GM19395 (cell line): ENCODE measurements at regions not wholly inside any gene's neighbourhood (a gene's known extent, or its start where the extent isn't known, plus 50 kb on each side); places are given as distances from the start of the nearest gene placed in this dataset.

Source experiments
- ATAC-seq: cut with Tn5 transposase; IDR thresholded peaks from one replicate; pipeline ENCODE4 v1.9.1; 2021; ENCODE audit warnings: mild to moderate bottlenecking, moderate library complexity; ENCODE audit not compliant: unreplicated experiment

DNA sequence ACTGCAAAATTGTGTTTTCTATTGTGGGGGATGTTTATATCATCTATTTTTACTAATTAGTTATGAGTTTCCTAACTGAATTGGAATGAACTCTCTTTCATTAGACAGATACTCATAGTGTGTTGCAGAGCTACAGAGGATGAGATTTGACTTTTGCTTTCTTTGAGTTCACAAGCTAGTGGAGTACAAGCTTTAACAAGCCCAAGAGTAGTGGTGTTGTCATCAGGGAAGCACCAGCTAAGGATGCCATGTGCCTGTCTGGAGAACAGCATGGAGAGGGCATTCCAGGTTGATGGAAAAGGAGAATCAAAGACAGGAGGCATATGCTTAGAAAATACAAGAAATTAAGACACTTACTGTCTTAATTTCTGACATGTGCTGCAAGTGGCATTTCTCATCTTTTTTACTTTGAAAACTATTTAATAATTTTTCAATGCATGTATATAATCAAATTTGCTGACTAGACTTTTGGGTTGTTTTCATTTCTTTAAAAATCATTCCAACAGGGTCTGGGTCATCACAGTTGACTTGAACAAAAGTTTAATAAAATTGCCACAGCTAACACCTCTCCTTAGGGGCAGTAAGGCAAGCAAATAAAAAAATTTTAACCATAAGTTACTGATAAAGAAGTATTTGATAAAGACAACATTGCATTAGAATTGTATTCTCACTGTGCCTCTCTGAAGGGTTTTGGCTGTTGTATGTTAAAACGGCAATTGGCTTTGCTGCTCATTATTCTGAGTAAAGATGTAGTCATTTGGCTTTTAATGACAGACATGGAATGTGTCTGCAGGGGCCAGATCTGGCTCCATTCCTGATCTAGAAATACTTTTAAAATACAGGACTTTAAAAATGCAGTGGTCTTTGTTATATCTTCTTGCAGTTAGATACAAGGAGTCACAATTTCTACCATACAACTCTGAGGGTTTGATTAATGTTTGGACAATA is 323.7 kb upstream of the CDH11 start:
- no peak for ATAC-seq

DNA sequence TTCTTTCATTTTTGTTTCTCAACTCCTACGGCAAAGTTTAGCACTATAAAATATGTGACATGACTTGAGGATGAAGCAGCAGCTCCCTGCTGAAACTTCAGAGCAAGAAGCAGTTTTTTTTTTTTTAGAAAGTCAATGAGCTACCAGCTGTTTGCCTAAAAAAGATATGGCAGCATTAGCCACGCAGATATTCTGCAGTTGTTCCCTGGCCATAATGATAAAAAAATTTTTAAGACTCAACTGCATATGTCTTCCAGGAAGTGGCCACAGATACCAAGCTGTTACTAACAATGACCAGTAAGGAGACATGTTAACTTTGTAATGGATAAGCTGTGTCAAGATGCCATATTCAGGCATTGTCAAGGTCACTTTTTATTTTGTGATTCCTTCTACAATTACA is 319.6 kb upstream of the CDH11 start:
- ATAC-seq: no peak

DNA sequence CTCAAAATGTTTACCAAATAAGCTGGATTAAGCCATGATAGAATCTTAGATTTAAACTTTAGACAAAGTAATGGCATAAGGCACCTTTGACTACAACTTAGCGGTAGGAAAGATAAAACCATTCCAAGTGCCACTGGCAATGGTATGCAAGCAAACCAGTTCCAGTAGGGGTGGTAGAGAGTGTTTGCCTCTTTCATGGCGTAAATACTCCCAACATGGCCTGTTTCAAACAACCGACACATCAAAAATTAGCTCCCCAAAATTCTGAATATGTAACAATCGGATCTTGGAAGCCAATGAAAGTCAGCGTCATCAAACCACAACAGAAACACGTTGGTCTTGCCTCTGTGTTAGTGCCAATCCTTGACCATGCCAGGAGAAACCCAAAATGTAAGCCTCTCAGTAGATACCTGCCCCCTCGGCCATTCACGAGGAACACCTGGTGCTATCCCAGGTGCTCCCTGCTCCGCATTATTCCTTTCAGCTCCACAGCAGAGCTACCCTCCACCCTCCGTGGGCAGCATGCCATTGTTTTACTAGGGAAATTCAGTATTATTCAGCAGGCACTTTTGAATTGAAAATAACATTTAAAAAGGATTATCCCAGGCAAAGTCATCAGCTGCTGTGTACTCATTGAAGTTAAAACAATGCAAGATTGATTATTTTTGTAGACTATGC is 307.8 kb upstream of the CDH11 start:
- no peak for ATAC-seq

DNA sequence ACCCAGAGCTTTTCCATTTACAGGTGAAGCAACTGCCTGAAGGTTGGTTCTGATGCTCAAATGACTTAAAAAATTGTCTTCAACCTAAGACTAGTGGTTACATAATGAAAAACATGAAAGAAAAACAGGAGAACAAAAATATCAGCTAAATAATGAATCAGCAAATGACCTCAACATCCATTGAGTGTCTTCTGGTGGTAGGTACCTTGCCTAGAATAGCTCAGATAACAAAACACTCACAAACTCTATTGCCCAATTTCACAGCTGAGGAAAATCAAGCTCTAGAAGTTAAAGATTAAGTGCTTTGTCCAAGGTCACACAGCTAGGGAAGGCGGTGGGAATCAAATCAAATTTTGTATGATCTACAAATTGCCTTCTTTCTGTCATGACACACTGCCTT is 304.6 kb upstream of the CDH11 start:
- ATAC-seq: no peak

DNA sequence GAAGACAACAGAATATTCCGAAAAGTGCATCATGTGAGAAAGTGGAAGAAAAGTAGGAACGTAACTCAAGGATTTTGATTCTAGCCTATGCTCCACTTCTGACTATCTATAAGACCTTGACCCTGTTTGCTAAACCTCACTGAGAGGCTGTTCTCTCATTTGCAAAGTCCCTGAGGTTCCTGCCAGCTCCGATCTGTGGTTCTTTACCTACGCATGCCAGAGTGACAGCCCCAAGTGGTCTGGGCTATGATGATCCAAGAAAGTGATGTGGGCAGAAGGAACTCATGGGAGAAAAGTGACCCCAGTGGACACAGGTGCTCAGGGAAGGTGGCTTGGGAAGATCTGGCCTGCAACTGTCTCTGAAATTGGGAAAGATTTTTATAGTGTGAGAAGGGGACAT is 301.1 kb upstream of the CDH11 start:
- ATAC-seq: no peak

DNA sequence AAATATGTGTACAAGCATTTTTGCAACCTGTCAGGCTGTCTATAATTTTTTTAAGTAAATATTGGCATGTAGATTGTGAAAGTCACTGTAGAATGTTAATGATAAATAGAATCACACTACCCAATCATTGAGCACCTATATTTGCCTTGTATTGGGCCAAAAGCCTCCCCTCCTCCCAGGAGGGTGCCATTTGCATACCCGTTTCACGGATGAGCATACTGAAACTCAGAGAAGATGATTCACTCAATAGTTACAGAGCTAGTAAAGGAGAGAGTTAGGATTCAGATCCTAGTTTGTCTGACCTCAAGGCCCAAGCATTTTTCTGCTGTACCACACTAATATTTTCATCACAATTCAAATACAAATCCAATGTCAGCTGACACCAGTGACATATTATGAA is 299.7 kb upstream of the CDH11 start:
- ATAC-seq: no peak

DNA sequence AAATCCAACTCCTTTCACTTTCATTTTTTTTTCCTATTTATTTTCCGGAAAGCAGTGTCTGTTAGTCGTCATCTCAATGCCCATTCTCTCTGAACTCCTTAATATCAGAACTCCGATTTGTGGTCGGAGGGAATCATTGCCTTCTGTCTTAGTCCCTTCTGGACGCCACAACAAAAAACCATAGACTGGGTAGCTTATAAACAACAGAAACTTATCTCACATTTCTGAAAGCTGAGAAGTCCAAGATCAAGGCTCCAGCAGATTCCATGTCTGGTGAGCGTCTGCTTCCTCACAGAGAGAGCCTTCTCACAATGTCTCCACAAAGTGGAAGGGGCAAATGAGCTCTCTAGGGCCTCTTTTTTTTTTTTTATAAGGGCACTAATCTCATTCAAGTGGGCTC is 296.6 kb upstream of the CDH11 start:
- no peak for ATAC-seq

DNA sequence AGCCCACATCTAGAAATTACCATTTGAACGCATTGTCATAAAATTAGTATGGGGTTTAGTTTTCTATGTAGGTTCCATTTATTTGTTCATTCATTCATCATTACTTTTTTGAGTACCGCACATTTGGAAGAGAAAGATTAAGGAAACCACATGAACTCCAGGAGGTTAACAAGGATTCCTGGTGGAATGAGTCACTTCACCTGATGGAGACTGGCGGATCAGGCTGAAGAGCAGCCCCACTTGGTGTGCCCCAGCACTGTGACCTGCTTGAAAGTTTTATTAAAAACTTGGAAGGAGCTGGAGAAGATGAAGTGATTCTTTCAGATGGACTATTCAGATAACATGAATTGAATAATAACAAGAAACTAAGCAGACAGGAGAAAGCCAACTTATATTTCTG is 293.6 kb upstream of the CDH11 start:
- ATAC-seq: no peak

DNA sequence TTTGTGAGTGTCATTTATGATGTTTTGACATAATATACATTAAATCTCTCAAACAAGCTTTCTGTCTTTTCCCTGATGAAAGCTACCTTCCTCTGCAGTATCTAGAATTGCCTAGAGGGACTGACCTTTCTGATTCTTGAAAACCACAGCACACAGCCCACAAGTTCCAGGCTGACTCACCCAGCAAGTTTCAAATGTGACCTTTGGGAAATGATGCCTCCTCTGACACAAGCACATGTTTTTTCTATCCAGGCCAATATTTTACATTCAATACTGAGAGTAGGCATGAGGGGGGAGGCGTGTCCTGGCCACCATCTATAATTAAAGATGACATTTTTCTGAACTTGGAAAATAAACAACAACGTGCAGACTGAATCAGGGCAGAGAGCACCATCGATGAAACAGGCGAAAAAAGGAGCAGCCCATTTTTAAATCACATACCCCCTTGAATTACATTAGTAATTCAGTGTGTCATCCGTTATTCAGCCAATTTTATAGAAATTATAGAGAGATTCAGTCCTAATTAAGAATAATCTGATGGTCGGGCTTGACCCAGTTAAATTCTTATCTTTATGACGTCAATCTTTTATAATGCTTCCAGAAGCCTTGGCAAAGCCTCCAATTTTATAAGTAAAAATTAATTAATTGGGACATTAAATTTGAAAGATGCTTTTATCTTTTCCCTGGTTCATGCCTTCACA is 292.6 kb upstream of the CDH11 start:
- no peak for ATAC-seq

DNA sequence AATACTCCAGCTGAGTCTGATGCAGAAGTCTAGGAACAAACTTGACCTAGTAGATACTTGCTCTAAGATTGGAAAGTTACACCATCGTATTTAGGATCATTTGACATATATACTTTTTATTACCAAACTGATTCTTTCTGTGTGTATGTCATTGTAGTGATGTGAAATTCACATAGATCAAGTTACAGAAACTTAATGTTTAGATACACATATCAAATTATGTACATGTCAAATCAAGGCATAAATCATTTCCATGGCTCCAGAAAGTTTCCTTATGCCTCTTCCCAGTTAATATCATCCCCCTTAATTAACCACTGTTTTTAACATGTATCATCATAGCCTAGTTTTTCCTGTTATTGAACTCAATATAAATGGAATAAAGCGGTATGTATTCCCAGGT is 292.0 kb upstream of the CDH11 start:
- ATAC-seq: no peak

DNA sequence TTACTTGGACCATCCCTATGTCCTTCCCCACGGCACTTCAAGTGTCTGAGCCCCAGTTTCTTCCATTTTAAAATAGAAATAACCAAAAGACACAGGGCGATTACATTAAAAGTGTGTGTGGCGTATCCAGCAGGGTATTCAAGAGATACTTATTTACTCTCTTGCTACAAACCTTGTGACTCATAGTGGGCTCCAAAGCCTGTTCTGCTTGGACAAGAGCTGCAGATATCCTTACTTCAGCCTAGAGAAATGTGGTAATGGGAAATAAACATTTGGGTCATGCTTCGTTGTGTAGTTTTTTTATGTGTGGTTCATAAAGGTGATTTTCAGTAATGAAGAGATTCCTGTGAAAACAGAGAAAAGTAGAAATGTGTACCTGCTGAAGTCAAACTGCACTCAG is 288.9 kb upstream of the CDH11 start:
- no peak for ATAC-seq

DNA sequence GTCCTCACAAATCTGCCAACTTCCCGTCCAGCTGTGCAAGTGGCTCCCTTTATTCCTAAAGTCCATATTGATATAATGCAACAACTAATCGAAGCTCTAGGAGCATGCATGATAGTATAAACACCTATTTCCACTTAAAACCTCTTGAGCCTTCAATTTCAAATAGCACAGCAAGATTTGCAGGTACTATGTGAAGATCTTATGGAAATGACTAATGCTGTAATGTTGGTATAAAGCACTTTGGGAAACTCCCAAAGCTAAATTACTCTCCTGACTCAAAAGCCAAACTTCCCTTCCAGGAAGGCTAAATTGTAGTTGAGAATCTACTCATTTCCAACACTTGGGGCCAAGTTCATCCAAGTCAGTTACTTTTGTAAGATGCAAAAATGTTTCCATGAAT is 287.6 kb upstream of the CDH11 start:
- no peak for ATAC-seq

DNA sequence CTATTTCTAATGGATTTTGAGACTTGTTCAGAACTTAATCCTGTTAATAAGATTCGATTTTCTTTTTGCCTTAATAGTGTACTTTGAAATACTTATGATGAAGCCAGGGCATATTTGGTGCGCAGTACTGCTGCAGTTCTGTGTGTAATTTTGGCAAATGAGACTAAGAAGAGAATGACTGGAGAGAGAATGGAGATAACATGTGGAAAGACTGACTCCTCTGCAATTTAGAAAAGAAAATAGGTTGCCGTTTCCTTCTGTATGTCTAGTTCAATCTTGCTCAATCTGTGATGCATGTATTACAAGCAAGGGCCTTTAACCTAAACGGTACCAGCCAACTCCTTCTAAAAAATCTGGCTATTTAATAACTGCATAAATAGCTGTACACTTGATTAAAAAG is 285.1 kb upstream of the CDH11 start:
- no peak for ATAC-seq

DNA sequence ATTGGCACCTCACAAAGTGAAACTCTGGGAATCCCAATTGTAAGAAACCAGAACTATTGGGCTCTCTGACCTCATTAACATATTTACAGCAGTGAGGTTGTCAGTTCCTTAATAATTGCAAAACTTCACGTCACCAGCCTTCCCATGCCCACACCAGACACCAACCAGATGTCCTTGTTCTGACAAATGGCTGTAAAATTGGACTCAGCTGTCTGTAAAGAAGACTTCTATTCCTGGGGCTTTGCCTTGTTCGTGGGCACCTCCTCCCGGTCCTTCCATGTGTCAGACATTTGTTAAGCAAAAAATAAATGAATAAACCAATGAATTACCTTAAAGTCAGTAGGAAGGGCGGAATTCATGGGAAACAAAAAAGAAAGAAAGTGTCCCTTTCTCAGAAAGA is 284.3 kb upstream of the CDH11 start:
- ATAC-seq: no peak

DNA sequence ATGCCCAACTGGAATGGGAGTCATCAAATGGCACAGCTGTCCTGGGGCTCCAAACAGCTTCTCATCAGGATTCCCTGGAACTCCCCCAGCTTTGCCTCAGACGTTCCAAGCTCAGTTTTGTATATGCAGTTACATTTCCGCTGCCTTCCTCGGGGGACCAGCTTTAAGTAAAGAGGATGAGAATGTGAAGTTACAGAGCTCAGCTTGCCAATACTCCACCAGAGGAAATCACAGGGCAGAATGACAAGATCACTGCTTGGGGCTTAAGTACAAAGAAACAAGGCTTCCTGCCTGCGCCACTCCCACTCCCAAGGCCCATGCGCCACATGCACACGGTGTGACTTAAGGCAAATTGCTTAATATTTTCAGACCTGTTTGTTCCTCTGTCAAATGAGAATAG is 272.4 kb upstream of the CDH11 start:
- ATAC-seq: no peak

DNA sequence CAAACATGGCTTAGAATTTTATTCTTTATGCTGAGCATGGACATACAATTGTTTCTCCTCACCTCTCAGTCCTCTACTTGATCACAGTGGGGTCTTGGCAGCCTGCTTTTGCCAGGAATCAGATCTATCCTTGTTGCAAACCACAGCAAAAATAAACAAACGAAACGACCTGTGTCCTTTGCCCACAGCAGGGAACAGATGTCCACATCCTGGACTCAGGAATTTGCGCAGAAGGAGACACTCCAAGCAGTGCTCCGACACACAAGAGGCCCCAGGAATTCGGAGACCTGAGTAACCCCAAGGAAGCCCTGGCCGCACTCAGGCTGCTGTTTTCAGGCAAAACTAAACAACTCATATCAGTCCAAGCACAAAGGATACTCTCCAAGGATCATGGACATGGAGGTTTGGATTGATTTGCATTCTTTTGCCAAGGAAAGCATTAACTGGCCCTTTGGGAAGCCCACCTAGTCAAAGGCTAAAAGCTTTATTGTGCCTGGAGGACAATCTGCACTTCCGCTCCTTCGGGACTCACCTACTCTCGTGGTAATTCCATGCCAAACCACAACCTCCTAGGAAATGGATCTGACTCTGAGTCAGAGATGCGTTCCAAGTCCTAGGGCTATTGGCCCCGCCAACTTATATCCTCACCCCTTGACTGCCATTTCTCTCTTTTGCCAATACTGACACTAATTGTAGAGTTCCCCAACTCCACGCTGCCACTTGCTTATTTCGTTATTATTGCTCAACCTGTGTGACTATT is 271.1 kb upstream of the CDH11 start:
- no peak for ATAC-seq

DNA sequence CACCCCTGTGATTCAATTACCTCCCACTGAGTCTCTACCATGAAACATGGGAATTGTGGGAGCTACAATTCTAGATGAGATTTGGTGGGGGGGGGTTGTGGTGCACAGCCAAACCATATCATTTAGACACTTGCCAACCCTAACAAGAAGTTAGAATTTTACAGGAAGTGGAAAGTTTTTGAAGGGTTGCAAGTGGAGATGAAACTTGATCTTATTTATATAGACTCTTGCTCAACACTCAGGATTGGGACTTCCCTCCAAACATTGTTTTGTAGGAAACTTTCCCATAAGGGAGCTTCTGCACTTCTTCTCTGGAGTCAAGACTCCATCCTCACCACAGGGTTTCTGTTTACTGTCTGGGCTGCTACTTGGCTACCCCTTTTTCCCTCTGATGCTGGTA is 266.7 kb upstream of the CDH11 start:
- ATAC-seq: no peak

DNA sequence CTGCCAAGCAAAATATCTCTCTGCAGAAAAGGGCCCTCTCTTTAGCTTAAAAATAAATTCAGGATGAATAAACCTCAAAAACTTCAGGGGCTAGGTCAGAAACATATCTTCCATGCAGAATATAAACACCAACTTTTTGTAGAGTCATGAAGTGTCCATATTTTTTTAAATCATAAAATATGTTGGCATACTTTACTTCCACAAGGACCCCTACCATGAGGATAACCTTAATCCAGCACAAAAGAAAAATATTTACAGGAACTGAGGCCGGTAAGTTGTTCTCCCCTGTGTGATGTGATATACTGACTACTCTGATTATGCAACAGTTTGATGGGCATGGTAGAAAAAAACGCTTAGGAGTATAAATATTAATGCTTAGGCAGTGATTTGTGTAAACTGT is 264.8 kb upstream of the CDH11 start:
- no peak for ATAC-seq

DNA sequence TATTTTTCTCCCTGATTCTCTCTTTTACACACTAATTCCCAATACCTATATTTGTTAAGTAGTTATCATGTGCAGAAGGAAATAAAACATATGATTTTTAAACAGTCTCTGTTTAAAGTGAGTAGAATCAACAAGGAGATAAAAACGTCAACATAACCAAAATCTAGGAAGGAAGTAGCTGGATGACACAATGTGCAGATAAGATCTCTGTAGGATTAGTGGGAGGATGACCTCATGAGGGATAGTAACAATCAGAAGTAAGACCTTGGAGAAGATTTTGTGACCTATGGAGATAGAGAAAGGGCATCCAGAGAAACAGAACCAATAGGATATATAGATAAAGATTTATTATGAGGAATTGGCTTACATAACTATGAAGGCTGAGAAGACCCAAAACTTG is 262.6 kb upstream of the CDH11 start:
- ATAC-seq: no peak

DNA sequence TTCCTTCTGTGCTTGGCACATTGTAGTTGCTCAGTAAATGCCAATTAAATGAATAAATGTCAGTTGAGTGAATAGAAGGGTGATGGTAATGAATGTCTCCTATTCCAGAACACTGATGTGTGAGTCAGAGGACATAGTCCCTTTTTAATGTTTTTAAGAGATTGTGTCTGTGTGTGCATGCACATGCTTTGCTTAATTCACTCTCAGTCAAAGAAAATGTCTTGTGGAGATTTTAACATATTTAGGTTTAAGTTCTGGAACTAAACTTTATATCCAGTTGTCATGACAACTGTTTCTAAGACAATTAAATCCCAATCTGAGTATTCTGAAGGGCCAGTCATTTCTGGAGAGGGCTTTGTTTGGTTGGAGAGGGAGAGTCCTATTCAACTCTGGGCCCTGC is 255.3 kb upstream of the CDH11 start:
- no peak for ATAC-seq

DNA sequence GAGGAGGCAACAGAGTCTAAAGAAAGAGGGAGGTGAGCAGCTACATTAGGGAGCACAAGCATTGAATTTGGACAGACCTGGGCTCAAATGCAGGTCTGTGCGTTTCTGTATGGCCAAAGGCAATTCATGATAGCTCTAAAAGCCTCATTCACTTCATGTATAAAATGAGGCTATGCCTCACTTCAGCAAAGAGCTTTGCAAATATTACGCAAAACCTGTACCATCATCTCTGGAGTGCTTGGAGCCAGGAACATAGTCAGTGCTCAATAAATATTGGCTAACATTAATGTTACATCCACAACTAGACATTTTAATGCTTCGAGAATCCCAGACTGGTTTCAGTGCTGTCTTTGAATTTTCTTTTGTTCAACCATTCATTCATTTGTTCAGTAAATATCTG is 254.7 kb upstream of the CDH11 start:
- no peak for ATAC-seq
